Cardiac muscle cell (in vitro differentiated cells and primary cell): ENCODE measurements at regions not wholly inside any gene's neighbourhood (a gene's known extent, or its start where the extent isn't known, plus 50 kb on each side); places are given as distances from the start of the nearest gene placed in this dataset.

Experiments
- DNase-seq, 2 donors: peaks; one replicate each; pipeline versions ENCODE4 v3.0.0 to v3.0.0-alpha.2; 2010 to 2017; ENCODE audit warnings: low read depth in 1 of 2, low spot score in 1 of 2
- H3K27ac ChIP-seq: fragments of 200-600 bp; sonication (generic); 2 replicates; pipeline ENCODE4 v1.5.1; 2016
- H3K27me3 ChIP-seq: fragments of 200-600 bp; sonication (generic); 2 replicates; pipeline ENCODE4 v1.6.0; 2016; ENCODE audit warnings: control low read depth
- H3K36me3 ChIP-seq: fragments of 200-600 bp; sonication (generic); 2 replicates; pipeline ENCODE4 v1.5.1; 2016; ENCODE audit warnings: control low read depth
- H3K4me1 ChIP-seq: fragments of 200-600 bp; sonication (generic); 2 replicates; pipeline ENCODE4 v1.8.1; 2017; ENCODE audit warnings: low read depth, mild to moderate bottlenecking, mixed run types
- H3K4me3 ChIP-seq: fragments of 200-600 bp; sonication (generic); 2 replicates; pipeline ENCODE4 v1.5.1; 2016; ENCODE audit warnings: mild to moderate bottlenecking
- H3K9me3 ChIP-seq: fragments of 200-600 bp; sonication (generic); 2 replicates; pipeline ENCODE4 v1.5.1; 2017; ENCODE audit warnings: low read depth, mild to moderate bottlenecking, control low read depth
- TF ChIP-seq, protein P1 (sequence below): IDR thresholded peaks from 2 replicates; pipeline ENCODE4 v1.5.1; 2012; ENCODE audit warnings: low read depth, mild to moderate bottlenecking, low read length

DNA sequence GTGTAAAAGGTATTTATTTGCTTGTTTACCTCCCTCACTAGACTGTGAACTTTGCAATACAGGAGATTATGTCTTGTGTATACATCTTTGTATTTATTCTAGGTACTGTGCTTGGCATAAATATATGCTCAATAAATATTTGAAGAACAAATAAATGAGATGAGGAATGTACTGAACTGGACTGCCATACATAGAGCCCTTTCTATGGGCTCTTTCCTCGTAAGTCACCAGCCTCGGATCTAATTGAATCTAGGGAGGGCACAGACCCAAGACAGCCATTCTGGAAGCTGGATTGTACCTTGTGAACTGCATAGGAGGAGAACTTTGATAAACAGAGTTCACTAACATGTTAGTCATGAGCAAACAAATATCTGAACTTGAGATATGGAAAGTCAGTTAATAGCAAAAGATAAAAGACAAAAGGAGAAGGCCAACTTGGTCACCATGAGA lies 503.9 kb downstream of the INSC start:
- no peak overlapping the region for H3K4me3 ChIP-seq
- no peaks in the 10 kb centered on the region for H3K9me3 ChIP-seq
- no peak for DNase-seq
- TF ChIP-seq, protein P1, sequence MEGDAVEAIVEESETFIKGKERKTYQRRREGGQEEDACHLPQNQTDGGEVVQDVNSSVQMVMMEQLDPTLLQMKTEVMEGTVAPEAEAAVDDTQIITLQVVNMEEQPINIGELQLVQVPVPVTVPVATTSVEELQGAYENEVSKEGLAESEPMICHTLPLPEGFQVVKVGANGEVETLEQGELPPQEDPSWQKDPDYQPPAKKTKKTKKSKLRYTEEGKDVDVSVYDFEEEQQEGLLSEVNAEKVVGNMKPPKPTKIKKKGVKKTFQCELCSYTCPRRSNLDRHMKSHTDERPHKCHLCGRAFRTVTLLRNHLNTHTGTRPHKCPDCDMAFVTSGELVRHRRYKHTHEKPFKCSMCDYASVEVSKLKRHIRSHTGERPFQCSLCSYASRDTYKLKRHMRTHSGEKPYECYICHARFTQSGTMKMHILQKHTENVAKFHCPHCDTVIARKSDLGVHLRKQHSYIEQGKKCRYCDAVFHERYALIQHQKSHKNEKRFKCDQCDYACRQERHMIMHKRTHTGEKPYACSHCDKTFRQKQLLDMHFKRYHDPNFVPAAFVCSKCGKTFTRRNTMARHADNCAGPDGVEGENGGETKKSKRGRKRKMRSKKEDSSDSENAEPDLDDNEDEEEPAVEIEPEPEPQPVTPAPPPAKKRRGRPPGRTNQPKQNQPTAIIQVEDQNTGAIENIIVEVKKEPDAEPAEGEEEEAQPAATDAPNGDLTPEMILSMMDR = no peak
- H3K27me3 ChIP-seq = no peaks in the 10 kb centered on the region
- no peak overlapping the region for H3K27ac ChIP-seq
- no peaks in the 10 kb centered on the region for H3K36me3 ChIP-seq
- peaks cover 18% of the 10 kb centered on the region for H3K4me1 ChIP-seq

DNA sequence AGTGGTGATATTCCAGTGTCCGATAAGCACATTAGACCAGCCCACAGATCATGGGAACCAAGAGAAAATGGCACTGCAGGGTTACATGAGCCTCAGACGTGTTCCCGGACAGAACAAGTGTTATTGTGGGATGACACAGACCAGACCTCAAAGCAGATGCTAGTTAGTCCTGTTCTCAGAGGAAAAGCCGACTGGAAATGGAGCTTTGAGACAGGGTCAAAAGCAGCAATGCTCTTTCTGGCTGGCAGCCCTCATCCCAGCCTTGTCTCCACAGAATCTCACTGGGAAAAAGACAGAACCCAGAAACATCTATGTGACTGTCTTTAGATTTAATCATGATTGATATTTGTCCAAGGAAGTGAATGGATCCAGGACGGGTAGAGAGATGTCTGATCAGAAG lies 506.8 kb downstream of the INSC start:
- Histone ChIP-seq H3K36me3 (no peaks in the 10 kb centered on the region), H3K4me3 (no peak overlapping the region), H3K27ac (no peak overlapping the region), H3K9me3 (no peaks in the 10 kb centered on the region), H3K4me1 (peaks cover 20% of the 10 kb centered on the region), H3K27me3 (no peaks in the 10 kb centered on the region)
- DNase-seq = peak in 1 of 2 donors; percentile 24
- TF ChIP-seq, protein P1 = no peak

DNA sequence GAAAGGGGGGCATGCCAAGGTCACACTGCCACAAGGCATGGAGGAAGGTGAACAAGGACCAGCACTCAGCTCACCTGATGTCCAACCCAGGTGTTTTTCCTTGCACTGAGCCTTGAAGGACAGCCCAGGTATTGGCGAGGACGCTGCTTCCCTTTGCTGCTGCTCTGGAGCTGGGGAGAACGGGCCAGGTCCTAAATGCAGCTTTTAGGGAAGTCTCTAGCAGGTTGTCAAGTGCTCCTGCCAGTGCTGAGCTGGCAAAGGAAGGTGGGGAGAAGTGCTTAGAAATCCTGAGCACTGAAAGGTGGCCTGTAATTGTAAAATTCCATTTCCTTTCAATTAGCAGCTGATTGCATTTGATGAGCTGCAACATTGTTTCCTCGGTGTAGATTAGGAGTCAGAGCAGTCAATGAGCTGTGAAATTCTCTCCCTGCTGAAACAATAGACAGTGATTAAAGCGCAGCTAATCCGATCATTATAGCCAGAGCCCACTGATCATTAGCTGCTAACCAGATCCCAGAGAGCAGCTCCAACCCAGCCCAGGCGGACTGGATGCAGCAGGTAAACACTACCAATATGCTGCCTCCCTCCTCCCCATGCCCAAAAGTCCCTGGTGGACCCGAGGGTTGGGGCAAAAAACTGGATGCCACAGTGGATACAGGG lies 507.6 kb downstream of the INSC start:
- H3K4me3 ChIP-seq = no peak overlapping the region
- no peak for DNase-seq
- no peak overlapping the region for H3K27ac ChIP-seq

DNA sequence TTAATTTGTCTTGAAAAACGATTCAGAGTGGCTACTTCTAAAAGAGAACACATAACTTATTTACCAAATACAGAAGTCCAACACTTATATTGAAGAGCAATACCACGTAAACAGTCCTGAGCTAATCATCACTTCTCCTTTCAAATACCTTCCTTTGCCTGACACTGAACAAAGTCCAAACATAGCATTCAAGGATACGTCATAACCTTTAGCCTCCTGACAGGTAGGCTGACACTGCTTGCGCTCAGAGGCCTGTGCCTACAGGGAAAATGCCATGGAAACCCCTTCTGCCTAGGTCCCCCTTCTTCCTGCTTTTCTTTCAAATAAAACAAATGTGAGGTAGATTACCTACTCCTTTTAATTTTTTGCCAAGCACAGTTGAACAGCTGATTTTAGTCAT lies 510.0 kb downstream of the INSC start:
- TF ChIP-seq, protein P1 = no peak
- Histone ChIP-seq H3K4me3 (no peak overlapping the region), H3K27ac (no peak overlapping the region), H3K36me3 (no peaks in the 10 kb centered on the region), H3K9me3 (no peaks in the 10 kb centered on the region), H3K4me1 (peaks cover 20% of the 10 kb centered on the region), H3K27me3 (no peaks in the 10 kb centered on the region)
- no peak for DNase-seq

More for the DNA sequence above, 507.6 kb downstream of the INSC start:
- no peaks in the 10 kb centered on the region for H3K9me3 ChIP-seq
- no peaks in the 10 kb centered on the region for H3K36me3 ChIP-seq
- peaks cover 20% of the 10 kb centered on the region for H3K4me1 ChIP-seq
- no peaks in the 10 kb centered on the region for H3K27me3 ChIP-seq
- TF ChIP-seq, protein P1 = no peak

DNA sequence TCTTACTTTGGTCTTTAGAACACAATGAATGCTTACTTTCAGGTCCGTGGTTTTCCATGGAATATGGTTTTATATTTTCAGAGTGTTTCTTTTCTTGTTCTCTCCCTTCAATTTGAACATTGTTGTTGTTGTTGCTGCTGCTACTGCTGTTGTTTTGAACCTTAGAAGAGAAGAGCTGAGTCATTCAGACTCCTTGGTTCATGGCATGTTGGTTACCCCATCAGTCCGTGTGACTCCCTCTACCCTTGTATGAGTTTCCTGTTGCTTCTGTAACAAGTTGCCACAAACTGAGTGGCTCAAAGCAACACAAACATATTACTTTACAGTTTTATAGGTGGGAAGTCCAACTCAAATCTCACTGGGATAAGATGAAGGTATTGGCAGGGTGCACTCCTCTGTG lies 511.0 kb downstream of the INSC start:
- Histone ChIP-seq H3K4me1 (peaks cover 20% of the 10 kb centered on the region), H3K36me3 (no peaks in the 10 kb centered on the region), H3K9me3 (no peaks in the 10 kb centered on the region), H3K27me3 (no peaks in the 10 kb centered on the region), H3K27ac (no peak overlapping the region), H3K4me3 (no peak overlapping the region)
- DNase-seq = no peak
- TF ChIP-seq, protein P1 = no peak
